HG02642 (cell line): ENCODE measurements at regions not wholly inside any gene's neighbourhood (a gene's known extent, or its start where the extent isn't known, plus 50 kb on each side); places are given as distances from the start of the nearest gene placed in this dataset.

Source experiments
- ATAC-seq: cut with Tn5 transposase; IDR thresholded peaks from one replicate; pipeline ENCODE4 v1.9.1; 2021; ENCODE audit warnings: mild to moderate bottlenecking; ENCODE audit not compliant: unreplicated experiment, poor library complexity

DNA sequence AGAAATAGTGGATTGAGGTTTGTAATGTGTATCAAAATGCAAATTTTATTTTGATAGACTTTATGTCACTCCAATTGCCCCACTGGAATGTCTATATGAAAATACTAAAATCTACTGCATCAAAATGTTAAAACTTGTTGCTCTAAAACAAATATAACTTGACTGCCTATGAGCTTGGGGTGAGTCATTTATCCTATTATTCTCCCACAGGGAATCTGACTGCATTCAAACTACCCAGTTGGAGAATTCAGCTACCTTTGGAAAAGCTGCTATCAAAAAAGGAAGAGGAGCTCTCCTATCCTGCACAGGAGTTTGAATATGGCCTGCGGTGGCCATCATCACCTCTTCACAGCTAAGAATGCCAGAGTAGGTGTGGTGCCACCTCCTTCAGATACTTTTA lies 173.1 kb downstream of the KLHL28 start:
- no peak for ATAC-seq

DNA sequence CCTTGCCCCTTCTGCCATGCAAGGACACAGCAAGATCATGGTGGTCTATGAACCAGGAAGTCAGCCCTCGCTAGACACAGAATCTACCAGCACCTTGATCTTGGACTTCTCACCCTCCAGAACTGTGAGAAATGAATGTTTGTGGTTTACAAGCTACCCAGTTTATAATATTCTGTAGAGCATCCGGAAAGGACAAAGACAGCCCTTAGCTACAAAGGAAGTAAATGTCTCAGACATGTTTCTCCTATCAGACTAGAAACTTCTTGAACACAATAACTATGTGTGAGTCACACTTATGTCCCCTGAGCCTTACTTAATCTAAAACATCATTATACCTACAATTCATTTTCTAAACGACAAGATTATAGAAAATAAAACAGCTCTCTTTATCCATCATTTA lies 176.7 kb downstream of the KLHL28 start:
- no peak for ATAC-seq

DNA sequence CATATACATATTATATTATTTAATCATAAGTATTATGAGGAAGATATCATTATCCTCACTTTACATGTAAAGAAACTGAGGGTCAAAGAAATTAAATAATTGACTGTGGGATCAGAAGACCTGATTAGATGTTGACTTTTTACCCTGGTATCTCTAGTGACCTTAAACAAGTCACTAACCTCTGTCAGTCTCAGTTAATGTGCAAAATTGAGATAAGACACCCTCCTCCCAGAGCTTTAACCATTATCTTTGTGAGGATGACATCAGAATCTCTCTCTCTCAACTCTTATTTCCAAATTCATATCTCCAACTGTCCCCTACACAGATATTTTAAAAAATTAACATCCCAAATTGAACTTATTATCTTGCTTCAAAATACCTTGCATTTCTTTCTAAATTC lies 177.8 kb downstream of the KLHL28 start:
- no peak for ATAC-seq

DNA sequence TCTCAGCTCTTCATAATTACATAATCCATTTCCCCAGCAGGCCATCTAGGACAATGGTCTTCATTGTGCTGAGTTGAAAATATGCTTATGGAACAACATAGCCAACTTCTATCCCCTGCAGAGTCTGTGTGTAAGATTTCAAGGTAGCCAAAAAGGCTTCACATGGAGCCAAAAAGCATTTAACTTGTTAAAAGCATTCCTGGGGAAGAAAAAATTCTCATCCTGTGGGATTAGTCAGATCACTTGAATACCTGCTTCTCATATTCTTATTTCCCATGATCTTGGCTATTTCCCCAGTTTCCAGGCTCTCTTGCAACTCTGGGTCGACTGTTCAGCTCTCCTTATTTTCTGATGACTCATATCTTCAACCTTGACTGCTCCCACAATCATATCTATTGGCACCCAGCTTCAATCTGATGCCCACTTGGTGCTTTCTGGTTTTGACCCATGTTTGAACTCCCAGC lies 178.9 kb downstream of the KLHL28 start:
- no peak for ATAC-seq

DNA sequence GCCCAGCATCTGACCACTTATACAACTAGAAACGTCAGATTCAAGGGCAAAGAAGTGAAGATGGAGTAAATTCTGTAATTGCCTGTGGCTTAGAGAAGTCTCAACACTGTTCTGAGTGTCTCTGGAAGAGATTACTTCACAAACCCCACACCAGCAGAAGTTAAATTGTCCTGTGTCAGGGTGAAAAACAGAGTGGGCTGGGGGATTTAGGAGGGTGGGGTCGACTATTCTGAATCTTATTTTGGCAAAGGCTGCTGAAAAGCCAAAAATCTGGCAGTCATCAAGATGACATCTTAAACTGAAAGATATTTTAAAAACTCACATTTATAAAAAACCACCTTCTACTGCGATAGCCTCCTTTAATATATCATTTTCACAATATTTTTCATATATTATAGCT lies 180.8 kb downstream of the KLHL28 start:
- ATAC-seq: no peak

DNA sequence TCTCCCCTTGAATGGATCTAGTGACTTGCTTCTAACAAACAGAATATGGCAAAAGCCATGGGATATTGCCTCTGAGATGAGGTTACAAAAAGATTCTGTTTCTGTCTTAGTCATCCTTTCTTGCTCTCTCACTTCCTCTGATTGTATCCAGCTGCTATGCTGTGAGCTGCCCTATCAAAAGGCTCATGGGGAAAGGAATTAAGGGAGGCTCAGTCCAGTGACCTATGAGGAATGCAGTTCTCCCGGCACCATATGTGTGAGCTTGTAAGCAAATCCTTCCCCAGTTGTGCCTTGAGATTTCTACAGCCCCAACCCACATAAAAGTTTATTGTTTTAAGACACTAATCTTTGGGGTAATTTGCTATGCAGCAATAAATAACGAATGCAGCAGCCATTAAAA lies 183.1 kb downstream of the KLHL28 start:
- peak; percentile 68 for ATAC-seq

DNA sequence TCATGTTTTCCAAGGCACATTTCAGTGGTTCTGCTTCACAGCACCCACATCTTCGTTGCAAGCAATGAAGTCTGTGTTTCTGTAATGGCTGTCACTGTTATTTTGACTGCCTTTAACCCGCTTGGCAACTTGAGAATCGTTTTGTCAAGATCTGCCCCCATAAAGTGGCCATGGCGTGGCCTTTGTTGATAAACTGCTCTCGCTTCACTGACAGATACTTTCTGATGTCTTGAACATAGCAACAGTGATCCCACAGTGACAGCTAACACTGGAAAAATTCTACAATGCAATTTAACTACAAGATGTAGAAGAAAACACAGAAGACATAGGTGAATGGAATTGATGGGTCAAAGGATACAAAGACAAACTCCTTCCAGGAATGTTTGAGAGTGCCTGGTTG lies 184.2 kb downstream of the KLHL28 start:
- ATAC-seq: no peak

DNA sequence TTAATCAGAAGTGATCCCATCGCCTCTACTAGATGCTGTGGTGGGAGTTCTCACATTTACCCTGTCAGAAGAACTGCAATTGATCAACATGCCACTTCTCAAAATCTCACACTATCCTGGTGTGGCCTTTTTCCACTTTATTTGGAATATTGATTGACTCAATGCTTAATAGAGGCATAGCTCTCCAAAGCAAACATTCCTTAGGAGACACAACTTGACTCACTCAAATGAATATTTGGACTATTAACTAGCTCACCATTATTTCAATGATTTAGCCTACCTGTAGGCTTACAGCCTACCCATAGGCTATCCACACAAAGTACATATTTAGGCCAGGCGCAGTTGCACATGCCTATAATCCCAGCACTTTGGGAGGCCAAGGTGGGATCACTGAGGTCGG lies 186.5 kb downstream of the KLHL28 start:
- no peak for ATAC-seq

DNA sequence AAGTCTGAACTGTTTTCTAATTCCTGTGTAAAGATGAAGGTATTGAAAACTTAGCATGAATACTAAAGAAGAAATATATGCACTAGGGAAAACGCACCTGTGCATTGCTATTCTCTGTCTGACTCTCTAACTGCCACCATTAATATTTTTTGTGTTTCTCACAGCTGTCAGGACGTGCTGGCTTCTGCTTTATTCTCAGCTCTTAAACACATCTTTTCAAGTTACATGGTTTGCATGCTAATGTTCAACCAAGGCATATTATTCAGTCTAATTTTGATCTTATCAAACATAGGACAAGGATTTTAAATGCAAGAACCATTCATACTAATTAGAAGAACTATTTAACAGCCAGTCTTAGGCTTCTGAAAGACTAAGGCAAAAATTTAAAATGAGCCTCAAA lies 187.4 kb downstream of the KLHL28 start:
- ATAC-seq: no peak

DNA sequence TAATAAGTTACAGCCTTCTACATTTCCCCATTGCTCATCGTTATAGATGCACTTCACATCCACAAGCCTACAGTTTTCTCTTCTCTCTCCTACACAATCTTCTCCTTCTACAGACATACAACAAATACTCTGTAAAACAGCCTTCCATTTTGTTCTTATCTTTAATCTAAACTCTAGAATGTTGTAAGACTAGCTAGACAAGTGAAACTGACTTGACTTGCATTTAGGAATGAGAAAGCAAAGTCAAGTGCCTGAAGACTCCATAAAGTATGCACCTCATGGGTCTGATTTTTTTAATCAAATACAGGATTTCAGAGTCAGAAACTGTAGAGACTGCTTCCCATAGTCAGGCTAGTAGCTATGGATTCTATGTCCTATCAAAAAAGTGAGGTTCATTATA lies 190.3 kb downstream of the KLHL28 start:
- no peak for ATAC-seq

DNA sequence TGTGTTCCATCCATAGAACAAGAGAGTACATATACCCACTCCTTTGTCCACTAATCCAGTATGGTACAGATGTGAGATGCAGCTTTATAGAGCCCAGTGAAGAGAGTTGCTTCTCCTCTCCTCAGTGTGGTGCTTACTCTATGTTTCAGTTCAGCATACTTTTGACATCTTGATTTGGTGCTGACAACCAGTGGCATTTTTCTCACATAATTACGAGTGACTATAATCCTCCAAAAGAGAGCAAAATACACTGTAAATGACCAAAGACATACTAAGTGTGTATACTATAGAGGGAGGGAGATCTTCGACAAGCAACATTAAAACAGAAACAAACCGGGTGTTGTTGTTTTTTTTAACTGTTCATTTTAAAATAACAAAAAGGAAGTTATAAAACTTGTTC lies 191.5 kb downstream of the KLHL28 start:
- ATAC-seq: no peak

DNA sequence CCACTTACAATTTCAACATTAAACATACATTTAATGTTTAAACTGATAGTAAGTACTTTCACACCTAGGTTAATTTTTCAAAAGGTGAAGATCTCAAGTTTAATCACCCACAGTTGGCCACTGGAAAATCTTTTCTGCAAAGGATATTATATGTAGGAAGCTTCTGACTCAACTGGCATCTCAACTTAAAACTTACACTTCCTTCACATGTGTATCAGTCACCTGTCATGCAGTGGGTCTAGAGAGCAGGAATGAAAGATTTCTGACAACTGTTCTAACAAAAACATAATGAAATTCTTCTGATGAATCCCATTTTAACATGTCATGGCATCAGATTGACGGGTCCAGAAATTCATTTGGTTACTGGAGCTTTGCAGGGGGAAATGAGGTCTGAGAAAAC lies 192.8 kb downstream of the KLHL28 start:
- ATAC-seq: no peak

DNA sequence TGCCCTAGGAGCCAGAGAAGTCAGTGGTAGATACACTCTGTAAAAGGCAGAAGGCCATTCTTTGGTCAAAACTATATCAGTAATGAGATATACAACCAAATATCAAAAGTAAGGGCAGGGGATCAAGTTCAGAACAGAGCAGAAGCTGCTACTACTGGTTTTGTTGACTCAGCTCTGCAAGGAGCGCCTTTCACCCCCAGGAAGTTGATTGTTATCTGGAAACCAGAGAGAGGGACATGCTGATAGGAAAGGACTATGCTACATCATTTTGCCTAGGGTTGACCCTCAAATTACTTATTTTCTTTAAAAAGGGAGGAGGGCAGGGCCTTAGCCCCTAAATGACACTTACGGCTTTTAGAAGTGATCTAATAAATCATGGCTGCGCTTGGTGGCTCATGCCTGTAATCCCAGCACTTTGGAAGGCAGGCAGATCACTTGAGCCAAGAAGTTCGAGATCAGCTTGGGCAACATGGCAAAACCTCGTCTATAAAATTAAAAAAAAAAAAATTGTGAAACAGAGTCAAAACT lies 194.0 kb downstream of the KLHL28 start:
- ATAC-seq: no peak

DNA sequence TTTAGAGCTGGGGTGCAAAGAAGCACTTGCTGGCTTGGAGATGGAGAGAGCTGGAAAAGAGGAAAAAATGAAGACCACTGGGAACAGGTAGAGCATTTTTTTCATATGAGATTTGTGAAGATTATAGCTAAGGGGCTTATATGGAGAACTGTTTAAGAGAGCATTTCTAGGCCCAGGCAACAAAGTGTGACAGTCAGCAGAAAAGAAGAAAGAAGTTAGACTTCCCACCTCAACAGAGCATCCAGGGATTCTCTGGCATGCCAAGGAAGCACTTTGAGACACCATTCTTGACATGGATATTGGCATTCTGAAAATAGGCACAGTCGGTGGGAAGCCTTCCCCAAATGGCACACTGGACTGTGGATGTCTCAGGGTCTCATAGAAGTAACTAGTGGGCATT lies 195.5 kb downstream of the KLHL28 start:
- ATAC-seq: no peak

DNA sequence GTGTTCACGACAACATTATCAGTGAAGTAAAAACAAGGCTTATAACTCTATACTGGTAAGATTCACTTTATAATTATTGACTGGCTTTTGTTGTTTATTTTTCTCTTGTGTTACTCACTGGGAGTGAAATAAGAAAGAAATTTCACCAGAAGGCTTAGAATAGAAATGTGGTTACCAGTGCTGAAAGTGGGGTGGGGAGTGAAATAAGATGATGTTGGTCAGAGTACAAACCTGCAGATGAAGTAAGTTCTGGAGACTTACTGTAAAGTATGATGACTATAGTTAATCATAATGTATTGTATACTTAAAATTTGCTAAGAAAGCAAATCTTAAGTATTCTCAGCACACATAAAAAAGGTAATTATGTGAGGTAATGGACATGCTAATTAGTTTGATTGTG lies 198.4 kb downstream of the KLHL28 start:
- no peak for ATAC-seq

DNA sequence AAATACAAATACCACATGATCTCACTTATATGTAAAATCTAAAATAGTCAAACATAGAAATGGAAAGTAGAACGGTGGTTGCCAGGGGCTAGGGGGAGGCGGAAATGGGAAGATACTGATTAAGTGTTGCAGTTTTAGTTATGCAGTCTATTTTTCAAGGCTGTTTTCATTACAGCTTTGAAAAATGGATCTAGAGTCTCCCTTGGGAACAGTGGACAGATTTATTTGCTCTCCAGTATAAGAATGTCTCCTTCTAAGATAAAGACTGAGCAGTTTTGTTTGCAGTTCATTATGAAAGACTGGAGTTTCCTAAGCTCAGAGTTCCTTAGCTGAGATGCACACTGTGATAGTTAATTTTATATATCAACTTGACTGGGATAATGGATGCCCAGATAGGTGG lies 202.5 kb downstream of the KLHL28 start:
- ATAC-seq: no peak

DNA sequence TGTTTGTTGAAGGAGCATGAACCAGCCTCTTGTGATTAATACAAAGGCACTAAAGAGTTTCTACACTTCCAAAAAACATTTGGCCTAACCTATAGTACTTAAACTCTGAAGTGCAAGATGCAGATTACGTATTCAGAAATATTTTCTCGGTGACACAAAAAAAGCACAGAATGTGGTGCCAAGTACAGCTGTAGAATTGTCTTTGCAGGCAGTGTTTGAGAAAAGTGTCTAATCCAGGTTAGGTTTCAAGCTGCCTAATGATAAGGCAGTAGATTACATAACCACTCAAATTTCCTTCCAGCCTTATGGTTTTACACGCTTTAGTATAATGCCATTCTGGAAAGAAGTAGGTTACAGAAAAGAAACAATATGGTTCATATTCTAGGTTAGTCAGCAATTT lies 205.2 kb downstream of the KLHL28 start:
- no peak for ATAC-seq

DNA sequence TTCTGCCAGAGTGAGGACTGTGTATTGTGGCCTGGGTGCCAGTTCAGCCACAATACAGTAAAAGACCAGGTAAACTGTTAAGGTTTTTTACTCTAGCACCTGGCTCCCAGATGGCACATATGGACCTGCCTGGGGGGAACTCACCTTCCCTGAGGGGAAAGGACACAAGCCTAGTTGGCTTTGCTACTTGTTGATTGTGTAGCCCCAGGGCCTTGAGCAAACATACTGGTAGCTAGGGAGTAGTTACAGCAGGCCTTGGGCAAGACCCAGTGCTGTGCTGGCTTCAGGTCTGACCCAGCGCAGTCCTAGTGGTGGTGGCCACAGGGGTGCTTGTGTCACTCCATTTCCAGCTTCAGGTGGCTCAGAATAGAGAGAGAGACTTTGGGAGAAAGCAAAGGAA lies 216.4 kb downstream of the KLHL28 start:
- no peak for ATAC-seq

DNA sequence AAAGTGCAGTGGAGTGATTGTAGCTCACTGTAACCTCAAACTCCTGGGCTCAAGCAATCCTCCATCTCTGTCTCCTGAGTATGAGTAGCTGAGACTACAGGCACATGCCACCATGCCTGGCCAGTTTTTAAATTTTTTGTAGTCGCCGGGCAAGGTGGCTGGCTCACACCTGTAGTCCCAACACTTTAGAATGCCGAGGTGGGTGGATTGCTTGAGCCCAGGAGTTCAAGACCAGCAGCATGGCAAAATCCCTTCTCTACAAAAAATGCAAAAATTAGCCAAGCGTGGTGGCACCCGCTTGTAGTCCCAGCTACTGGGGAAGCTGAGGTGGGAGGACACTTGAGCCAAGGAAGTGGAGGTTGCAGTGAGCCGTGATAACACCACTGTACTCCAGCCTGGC lies 219.5 kb downstream of the KLHL28 start:
- no peak for ATAC-seq

DNA sequence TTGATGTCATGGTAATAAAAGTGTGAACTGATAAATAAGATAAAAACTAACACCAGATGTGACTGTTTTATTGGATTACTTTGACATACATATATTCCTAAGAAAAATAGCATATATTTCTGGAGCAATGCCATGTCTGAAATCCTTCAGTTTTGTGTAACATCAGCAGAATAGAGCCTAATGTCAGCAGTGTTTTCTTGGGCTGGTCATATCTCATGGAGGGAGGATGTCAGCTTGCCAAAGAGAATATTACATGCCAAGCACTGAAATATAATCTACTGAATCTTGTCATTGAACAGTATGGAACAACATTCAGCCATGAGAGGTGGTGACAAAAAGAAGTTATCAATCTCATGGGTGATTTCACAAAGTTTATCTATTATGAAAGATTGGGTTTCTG lies 220.3 kb downstream of the KLHL28 start:
- no peak for ATAC-seq

DNA sequence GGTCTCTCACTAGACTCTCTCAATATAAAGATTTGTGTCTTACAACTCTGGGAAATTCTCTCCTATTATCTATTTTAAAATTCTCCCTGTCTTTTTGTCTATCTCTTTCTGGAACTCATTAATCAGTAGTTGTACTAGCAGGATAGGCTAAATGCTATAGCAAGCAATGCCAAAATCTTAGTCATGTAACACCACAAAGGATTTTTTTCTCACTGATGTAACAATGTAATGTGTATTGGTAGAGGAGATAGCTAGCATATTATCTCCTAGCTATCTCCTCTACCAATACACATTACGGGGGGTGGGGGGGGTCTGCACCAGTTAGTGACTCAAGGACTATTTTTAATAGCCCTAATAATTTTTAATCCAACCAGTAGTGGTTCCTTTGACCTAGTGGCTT lies 225.4 kb downstream of the KLHL28 start:
- no peak for ATAC-seq

DNA sequence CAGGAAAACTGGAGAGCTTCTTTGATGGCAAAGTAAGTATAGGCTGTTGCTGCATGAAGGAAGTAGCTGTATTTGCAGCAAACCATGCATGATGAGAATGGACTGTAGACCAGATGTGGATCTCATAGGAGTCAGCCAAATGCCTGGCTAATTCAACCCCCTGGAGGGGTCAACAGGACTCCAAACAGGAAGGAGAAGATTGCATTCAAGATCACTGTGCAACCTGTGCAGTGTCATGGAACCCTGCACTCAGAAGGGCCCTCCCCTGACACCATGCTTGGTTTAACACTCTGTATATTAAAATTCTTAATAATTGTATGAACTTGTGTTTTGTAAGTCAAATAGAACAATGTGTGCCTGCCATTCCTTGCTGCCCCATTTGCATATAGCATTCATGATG lies 225.1 kb upstream of the FSCB start:
- no peak for ATAC-seq

DNA sequence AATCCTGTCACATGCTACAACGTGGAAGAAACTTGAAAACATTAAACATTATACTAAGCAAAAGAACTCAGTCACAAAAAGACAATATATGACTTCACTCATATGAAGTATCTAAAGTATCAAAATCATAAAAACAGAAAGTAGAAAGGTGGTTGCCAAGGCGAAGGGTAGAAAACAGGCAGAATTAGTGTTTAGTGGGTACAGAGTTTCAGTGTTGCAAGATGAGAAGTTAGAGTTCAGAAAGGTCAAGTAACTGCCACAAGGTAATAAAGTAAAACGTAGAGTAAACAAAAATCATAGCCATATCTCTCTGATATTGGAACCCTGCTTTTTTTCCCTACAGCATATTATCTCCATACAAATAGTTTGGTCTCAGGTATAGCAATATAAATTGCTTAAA lies 223.8 kb upstream of the FSCB start:
- ATAC-seq: no peak
